OCI-LY3 (cell line): ENCODE measurements at regions not wholly inside any gene's neighbourhood (a gene's known extent, or its start where the extent isn't known, plus 50 kb on each side); places are given as distances from the start of the nearest gene placed in this dataset.

Experiments
- H2AFZ ChIP-seq: fragments of 200-600, 300-600 bp; shearing (Covaris generic); 2 replicates; pipeline ENCODE4 v1.6.0; 2014; ENCODE audit warnings: antibody characterized with exemption, low read depth, low read length
- H3K27ac ChIP-seq: fragments of 200-600, 300-600 bp; sonication (generic); 2 replicates; pipeline ENCODE4 v1.5.1; 2014; ENCODE audit warnings: mild to moderate bottlenecking, low read length, moderate library complexity, mixed read lengths
- H3K27me3 ChIP-seq: fragments of 200-600, 300-600 bp; sonication (generic); 2 replicates; pipeline ENCODE4 v1.6.1; 2014; ENCODE audit warnings: low read depth, low read length, mixed read lengths
- H3K36me3 ChIP-seq: fragments of 200-600, 300-600 bp; sonication (generic); replicated peaks from 2 replicates; pipeline ENCODE3; 2014; ENCODE audit warnings: low read depth, low read length, mixed read lengths
- H3K4me1 ChIP-seq: fragments of 300-600, 200-600 bp; sonication (generic); 2 replicates; pipeline ENCODE4 v1.6.1; 2014; ENCODE audit warnings: low read length, mixed read lengths
- H3K4me2 ChIP-seq: fragments of 200-600, 300-600 bp; sonication (generic); 2 replicates; pipeline ENCODE4 v1.6.1; 2014; ENCODE audit warnings: low read length, mixed read lengths
- H3K4me3 ChIP-seq: fragments of 300-600, 200-600 bp; sonication (generic); 2 replicates; pipeline ENCODE4 v1.5.1; 2014; ENCODE audit warnings: antibody characterized with exemption, mild to moderate bottlenecking, low read length, moderate library complexity
- H3K79me2 ChIP-seq: fragments of 300-600, 200-600 bp; shearing (Covaris generic); 2 replicates; pipeline ENCODE4 v1.6.1; 2014; ENCODE audit warnings: mild to moderate bottlenecking, low read length, mixed read lengths
- H3K9ac ChIP-seq: fragments of 300-600, 200-600 bp; shearing (Covaris generic); 2 replicates; pipeline ENCODE4 v1.6.0; 2014; ENCODE audit warnings: mild to moderate bottlenecking, low read length, moderate library complexity
- H3K9me3 ChIP-seq: fragments of 200-600, 300-600 bp; shearing (Covaris generic); 2 replicates; pipeline ENCODE4 v1.6.1; 2014; ENCODE audit warnings: low read length, mixed read lengths; ENCODE audit not compliant: insufficient read depth
- H4K20me1 ChIP-seq: fragments of 200-600, 300-600 bp; sonication (generic); 2 replicates; pipeline ENCODE4 v1.6.1; 2016; ENCODE audit warnings: low read length, mixed read lengths; ENCODE audit not compliant: insufficient read depth
- EZH2phosphoT487 ChIP-seq: fragments of 200-600 bp; shearing (Covaris generic); IDR thresholded peaks from 2 replicates; pipeline ENCODE4 v1.6.1; 2018; ENCODE audit warnings: antibody characterized with exemption, mixed run types, low read depth
- TF ChIP-seq, protein P1 (sequence below): fragments of 200-600, 300-600 bp; sonication (generic); IDR thresholded peaks from 2 replicates; pipeline ENCODE4 v1.5.1; 2014; ENCODE audit warnings: antibody characterized with exemption, low read length, low read depth

DNA sequence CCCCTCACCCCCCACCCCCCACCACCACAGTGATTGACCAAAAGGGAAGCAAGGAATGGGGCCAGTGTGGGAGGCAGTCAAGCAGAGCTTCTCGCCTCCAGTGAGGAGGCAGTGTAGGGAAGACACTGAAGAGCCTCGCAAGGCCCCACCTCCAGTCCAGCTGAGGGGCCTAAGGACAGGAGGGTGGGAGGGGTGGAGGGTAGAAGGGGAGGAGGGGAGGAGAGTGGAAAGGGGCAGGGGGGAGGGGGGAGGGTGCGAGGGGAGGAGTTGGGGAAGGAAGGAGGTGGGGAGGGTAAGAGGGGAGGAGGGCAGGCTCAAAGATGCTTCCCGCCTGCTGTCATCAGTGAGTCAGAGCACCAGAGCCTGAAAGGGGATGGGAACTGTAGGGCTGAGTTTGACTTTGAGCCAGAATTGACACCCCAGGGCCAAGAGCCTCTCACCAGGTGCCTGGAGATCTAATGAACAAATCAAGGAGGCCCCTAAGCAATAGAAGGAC is 786.2 kb downstream of the UQCRFS1 start:
- no peak overlapping the region for H2AFZ ChIP-seq
- no peaks in the 10 kb centered on the region for H3K79me2 ChIP-seq
- H3K9me3 ChIP-seq: no peaks in the 10 kb centered on the region
- no peak overlapping the region for H3K27ac ChIP-seq
- peaks cover 15% of the 10 kb centered on the region for H3K4me1 ChIP-seq
- H3K9ac ChIP-seq: no peak overlapping the region
- TF ChIP-seq, protein P1, sequence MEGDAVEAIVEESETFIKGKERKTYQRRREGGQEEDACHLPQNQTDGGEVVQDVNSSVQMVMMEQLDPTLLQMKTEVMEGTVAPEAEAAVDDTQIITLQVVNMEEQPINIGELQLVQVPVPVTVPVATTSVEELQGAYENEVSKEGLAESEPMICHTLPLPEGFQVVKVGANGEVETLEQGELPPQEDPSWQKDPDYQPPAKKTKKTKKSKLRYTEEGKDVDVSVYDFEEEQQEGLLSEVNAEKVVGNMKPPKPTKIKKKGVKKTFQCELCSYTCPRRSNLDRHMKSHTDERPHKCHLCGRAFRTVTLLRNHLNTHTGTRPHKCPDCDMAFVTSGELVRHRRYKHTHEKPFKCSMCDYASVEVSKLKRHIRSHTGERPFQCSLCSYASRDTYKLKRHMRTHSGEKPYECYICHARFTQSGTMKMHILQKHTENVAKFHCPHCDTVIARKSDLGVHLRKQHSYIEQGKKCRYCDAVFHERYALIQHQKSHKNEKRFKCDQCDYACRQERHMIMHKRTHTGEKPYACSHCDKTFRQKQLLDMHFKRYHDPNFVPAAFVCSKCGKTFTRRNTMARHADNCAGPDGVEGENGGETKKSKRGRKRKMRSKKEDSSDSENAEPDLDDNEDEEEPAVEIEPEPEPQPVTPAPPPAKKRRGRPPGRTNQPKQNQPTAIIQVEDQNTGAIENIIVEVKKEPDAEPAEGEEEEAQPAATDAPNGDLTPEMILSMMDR: no peak
- TF ChIP-seq EZH2phosphoT487: no peak
- no peaks in the 10 kb centered on the region for H3K27me3 ChIP-seq
- H4K20me1 ChIP-seq: no peaks in the 10 kb centered on the region
- H3K4me2 ChIP-seq: no peak overlapping the region
- no peaks in the 10 kb centered on the region for H3K36me3 ChIP-seq
- H3K4me3 ChIP-seq: no peak overlapping the region

GRCh38 chr19:28426110-28426729 is 786.7 kb downstream of the UQCRFS1 start:
- H3K9me3 ChIP-seq: no peaks in the 10 kb centered on the region
- no peaks in the 10 kb centered on the region for H3K36me3 ChIP-seq
- no peak overlapping the region for H3K4me3 ChIP-seq
- H3K27ac ChIP-seq: no peak overlapping the region
- no peak overlapping the region for H3K9ac ChIP-seq
- no peaks in the 10 kb centered on the region for H3K27me3 ChIP-seq
- H3K4me1 ChIP-seq: peaks cover 15% of the 10 kb centered on the region
- no peaks in the 10 kb centered on the region for H4K20me1 ChIP-seq
- TF ChIP-seq EZH2phosphoT487: no peak
- TF ChIP-seq, protein P1: no peak
- H3K4me2 ChIP-seq: no peak overlapping the region
- no peak overlapping the region for H2AFZ ChIP-seq
- H3K79me2 ChIP-seq: no peaks in the 10 kb centered on the region

DNA sequence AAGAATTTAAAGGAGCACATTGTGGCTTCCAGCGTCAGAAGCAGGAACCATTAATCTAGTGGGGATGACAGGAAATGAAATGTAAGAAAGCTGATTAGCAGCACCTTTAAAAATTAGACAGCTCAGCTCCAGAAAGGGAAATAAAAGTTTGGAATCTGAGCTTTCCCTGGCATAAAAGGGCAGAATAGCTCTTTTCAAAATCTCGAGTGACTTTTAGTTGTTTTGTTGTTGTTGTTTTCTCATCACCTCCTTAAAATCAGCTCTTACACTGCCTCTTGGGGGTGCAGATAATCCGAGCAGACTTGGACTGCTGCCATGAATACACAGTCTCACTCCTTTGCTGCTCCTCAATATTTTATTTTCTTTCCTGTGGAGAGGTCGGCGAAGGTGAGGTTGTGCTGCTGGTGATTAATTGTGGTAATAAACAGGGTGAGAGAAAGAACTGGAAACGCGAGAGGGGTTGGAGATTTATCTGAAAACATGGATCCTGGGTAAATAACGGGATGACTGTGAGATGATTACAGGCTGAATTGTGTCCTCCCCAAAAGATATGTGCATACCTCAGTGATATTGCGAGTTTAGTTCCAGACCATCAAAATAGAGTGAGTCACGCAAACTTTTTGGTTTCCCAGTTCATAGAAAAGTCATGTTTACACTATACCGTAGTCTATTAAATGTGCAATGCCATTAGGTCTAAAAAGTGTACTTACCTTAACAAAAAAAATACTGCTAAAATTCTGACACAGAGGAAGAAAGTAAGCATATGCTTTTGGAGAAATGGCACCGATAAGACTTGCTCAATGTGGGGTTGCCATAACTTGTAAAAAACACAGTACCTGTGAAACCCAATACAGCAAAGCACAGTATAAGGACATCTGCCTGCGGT is 787.7 kb downstream of the UQCRFS1 start:
- no peak overlapping the region for H3K27ac ChIP-seq
- peaks cover 15% of the 10 kb centered on the region for H3K4me1 ChIP-seq
- H3K79me2 ChIP-seq: no peaks in the 10 kb centered on the region
- H3K9ac ChIP-seq: no peak overlapping the region
- H2AFZ ChIP-seq: no peak overlapping the region
- H4K20me1 ChIP-seq: no peaks in the 10 kb centered on the region
- H3K9me3 ChIP-seq: no peaks in the 10 kb centered on the region
- no peaks in the 10 kb centered on the region for H3K36me3 ChIP-seq
- TF ChIP-seq EZH2phosphoT487: no peak
- TF ChIP-seq, protein P1: no peak
- H3K4me2 ChIP-seq: no peak overlapping the region
- H3K27me3 ChIP-seq: no peaks in the 10 kb centered on the region
- H3K4me3 ChIP-seq: no peak overlapping the region

GRCh38 chr19:28424662-28425045 is 788.3 kb downstream of the UQCRFS1 start:
- Histone ChIP-seq H2AFZ (no peak overlapping the region), H3K4me3 (no peak overlapping the region), H3K79me2 (no peaks in the 10 kb centered on the region), H3K9me3 (no peaks in the 10 kb centered on the region), H3K36me3 (no peaks in the 10 kb centered on the region), H3K27ac (no peak overlapping the region), H3K4me2 (no peak overlapping the region), H3K27me3 (no peaks in the 10 kb centered on the region), H4K20me1 (no peaks in the 10 kb centered on the region), H3K4me1 (peaks cover 14% of the 10 kb centered on the region), H3K9ac (no peak overlapping the region)
- no peak for TF ChIP-seq EZH2phosphoT487
- TF ChIP-seq, protein P1: no peak
